OCI-LY1 (cell line): ENCODE measurements at regions not wholly inside any gene's neighbourhood (a gene's known extent, or its start where the extent isn't known, plus 50 kb on each side); places are given as distances from the start of the nearest gene placed in this dataset.

Experiments
- H2AFZ ChIP-seq: fragments of 200-600 bp; sonication (generic), shearing (Covaris generic); 2 replicates; pipeline ENCODE4 v1.6.0; 2014; ENCODE audit warnings: antibody characterized with exemption, mild to moderate bottlenecking, low read length
- H3F3A ChIP-seq: fragments of 200-600 bp; sonication (generic), shearing (Covaris generic); 2 replicates; pipeline ENCODE4 v1.6.0; 2014; ENCODE audit warnings: mild to moderate bottlenecking, antibody characterized with exemption, low read length, moderate library complexity; ENCODE audit not compliant: insufficient read depth
- H3K27ac ChIP-seq: fragments of 200-600 bp; sonication (generic); 2 replicates; pipeline ENCODE4 v1.5.1; 2014; ENCODE audit warnings: low read length, mixed run types, mild to moderate bottlenecking, low read depth; ENCODE audit not compliant: poor library complexity, severe bottlenecking
- H3K27me3 ChIP-seq: fragments of 200-600 bp; sonication (generic); 2 replicates; pipeline ENCODE4 v1.6.0; 2014; ENCODE audit warnings: antibody characterized with exemption, mild to moderate bottlenecking, low read length, moderate library complexity; ENCODE audit not compliant: insufficient read depth
- H3K36me3 ChIP-seq: fragments of 200-600 bp; sonication (generic); 2 replicates; pipeline ENCODE4 v1.6.1; 2014; ENCODE audit warnings: mild to moderate bottlenecking, antibody characterized with exemption, low read length, moderate library complexity, mixed read lengths; ENCODE audit not compliant: insufficient read depth
- H3K4me1 ChIP-seq: fragments of 200-600 bp; sonication (generic); 2 replicates; pipeline ENCODE4 v1.5.1; 2014; ENCODE audit warnings: mild to moderate bottlenecking, low read length, moderate library complexity; ENCODE audit not compliant: insufficient read depth, severe bottlenecking
- H3K4me2 ChIP-seq: fragments of 200-600 bp; sonication (generic), shearing (Covaris generic); 2 replicates; pipeline ENCODE4 v1.6.1; 2014; ENCODE audit warnings: low read length
- H3K4me3 ChIP-seq: fragments of 200-600 bp; sonication (generic); 2 replicates; pipeline ENCODE4 v1.5.1; 2014; ENCODE audit warnings: low read length, low read depth, mild to moderate bottlenecking, mixed read lengths; ENCODE audit not compliant: poor library complexity, severe bottlenecking
- H3K79me2 ChIP-seq: fragments of 200-600 bp; shearing (Covaris generic); 2 replicates; pipeline ENCODE4 v1.6.1; 2016; ENCODE audit warnings: mixed run types, low read length, mixed read lengths; ENCODE audit not compliant: insufficient read depth
- H3K9ac ChIP-seq: fragments of 200-600 bp; sonication (generic), shearing (Covaris generic); 2 replicates; pipeline ENCODE4 v1.6.1; 2014; ENCODE audit warnings: mild to moderate bottlenecking, low read length, mixed read lengths
- H3K9me2 ChIP-seq: fragments of 200-600 bp; sonication (generic), shearing (Covaris generic); 2 replicates; pipeline ENCODE4 v1.6.1; 2014; ENCODE audit warnings: low read depth, mild to moderate bottlenecking, low read length, mixed read lengths
- H3K9me3 ChIP-seq: fragments of 200-600 bp; shearing (Covaris generic); 2 replicates; pipeline ENCODE4 v1.6.1; 2014; ENCODE audit warnings: low read length, mixed read lengths
- H4K20me1 ChIP-seq: fragments of 200-600 bp; sonication (generic), shearing (Covaris generic); 2 replicates; pipeline ENCODE4 v1.6.0; 2016; ENCODE audit warnings: mild to moderate bottlenecking, low read length; ENCODE audit not compliant: insufficient read depth
- CTCF ChIP-seq: fragments of 200-600 bp; sonication (generic), shearing (Covaris generic); IDR thresholded peaks from 2 replicates; pipeline ENCODE4 v1.5.1; 2017; ENCODE audit warnings: mild to moderate bottlenecking, antibody characterized with exemption, low read length, moderate library complexity, mixed read lengths
- EZH2 ChIP-seq: fragments of 200-600 bp; sonication (generic), shearing (Covaris generic); IDR thresholded peaks from 2 replicates; pipeline ENCODE4 v1.8.0; 2017; ENCODE audit warnings: borderline replicate concordance, mixed run types, mild to moderate bottlenecking, antibody characterized with exemption, low read length, moderate library complexity, mixed read lengths

DNA sequence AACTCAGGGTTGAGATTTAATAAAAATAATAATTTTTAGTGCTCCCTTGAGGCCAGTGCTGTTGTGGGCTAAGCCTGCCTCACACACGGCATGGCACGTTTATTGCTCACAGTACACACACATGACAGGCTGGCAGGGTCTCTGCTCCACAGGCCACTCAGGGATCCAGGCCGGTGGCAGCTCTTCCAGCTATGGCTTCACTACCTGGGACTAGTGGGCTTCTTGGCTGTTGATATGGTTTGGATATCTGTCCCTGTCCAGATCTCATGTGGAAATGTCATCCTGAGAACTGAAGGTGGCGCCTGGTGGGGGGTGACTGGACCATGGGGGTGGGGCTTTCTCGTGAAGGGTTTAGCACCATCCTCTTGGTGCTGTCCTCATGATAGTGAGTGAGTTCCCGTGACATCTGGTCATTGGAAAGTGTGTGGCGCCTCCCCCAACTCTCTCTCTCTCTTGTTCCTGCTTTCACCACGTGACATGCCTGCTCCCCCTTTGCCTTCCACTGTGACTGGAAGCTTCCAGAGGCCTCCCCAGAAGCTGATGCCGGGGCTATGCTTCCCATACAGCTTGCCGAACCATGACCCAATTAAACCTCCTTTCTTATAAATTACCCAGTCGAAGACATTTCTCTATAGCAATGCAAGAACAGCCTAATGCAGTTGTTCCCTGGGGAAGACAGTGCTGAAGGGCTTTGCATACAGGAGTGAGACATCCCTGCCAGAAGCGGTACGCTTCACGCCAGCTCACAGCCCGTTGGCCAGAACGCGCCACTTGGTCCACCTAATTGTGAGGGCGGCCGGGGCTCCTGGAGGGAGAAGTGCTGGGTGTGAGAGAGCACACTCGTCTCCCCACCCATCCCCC lies 226.9 kb upstream of the C1orf174 start:
- H3K79me2 ChIP-seq: no peaks in the 10 kb centered on the region
- TF ChIP-seq EZH2: no peak
- no peak for TF ChIP-seq CTCF
- H3K27ac ChIP-seq: no peak overlapping the region
- H3K27me3 ChIP-seq: peaks cover 15% of the 10 kb centered on the region; the same call in 1 of the 2 replicates
- H3K9me2 ChIP-seq: no peaks in the 10 kb centered on the region
- no peaks in the 10 kb centered on the region for H3K36me3 ChIP-seq
- no peak overlapping the region for H3K4me3 ChIP-seq
- no peaks in the 10 kb centered on the region for H4K20me1 ChIP-seq
- no peak overlapping the region for H2AFZ ChIP-seq
- no peaks in the 10 kb centered on the region for H3F3A ChIP-seq
- H3K9ac ChIP-seq: no peak overlapping the region
- H3K4me2 ChIP-seq: no peak overlapping the region
- H3K4me1 ChIP-seq: no peaks in the 10 kb centered on the region
- no peaks in the 10 kb centered on the region for H3K9me3 ChIP-seq

DNA sequence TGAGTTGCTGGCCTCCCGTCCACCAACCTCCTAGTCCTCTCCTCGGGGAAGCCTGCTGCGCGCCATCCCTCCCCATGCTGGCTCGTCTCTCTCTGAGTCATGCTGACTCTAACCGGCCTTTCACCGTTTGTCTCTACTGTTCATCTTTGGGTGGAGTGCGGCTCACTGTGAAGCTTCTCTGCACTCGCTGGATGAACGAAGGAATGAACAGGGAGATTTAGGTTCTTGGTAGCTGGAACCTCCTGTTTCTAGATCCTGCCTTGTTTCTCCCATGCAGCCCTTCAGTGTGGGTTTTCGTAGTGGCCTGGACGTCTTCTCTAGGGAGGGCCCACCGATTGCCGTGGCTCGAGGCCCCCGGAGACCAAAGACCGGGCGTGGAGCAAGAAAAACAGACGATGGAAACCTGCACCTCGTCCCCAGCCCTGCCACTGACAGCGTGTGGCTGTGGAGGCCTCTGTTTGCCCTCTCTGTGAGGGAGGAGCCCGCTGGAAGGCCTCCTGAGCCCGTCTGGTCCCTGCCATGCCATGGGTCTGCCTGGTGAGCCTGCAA lies 227.6 kb upstream of the C1orf174 start:
- H3K36me3 ChIP-seq: no peaks in the 10 kb centered on the region
- H3K9me3 ChIP-seq: no peaks in the 10 kb centered on the region
- H3K27me3 ChIP-seq: peaks cover 13% of the 10 kb centered on the region; the same call in 1 of the 2 replicates
- H3K4me2 ChIP-seq: no peak overlapping the region
- TF ChIP-seq EZH2: no peak
- TF ChIP-seq CTCF: no peak
- H3K27ac ChIP-seq: no peak overlapping the region
- no peak overlapping the region for H3K9ac ChIP-seq
- H4K20me1 ChIP-seq: no peaks in the 10 kb centered on the region
- no peaks in the 10 kb centered on the region for H3K9me2 ChIP-seq
- H3K4me3 ChIP-seq: no peak overlapping the region
- H3K4me1 ChIP-seq: no peaks in the 10 kb centered on the region
- no peaks in the 10 kb centered on the region for H3F3A ChIP-seq
- H2AFZ ChIP-seq: no peak overlapping the region
- H3K79me2 ChIP-seq: no peaks in the 10 kb centered on the region

DNA sequence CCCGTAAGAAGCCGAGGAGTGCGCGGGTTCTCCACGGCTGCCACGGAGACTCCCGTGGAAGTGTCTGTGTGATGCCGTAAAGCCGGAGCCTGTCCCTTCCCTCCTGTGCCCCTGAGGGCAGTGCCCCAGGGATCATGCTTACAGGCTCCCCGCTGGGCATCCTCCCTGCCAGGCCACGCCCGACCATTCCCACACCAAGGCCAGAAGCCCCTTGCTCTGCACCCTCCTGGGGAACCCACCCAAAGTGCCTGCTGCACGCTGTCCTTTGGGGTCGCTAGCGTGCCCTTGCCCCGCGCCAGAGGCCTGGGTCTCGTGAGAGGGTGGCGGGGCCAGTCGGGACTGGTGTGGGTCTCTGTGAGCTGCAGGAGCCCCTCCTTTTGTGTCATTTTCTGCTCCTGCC lies 228.5 kb upstream of the C1orf174 start:
- Histone ChIP-seq H3K4me1 (no peaks in the 10 kb centered on the region), H3K36me3 (no peaks in the 10 kb centered on the region), H3K4me3 (no peak overlapping the region), H3K27me3 (peaks cover 6% of the 10 kb centered on the region; the same call in 1 of the 2 replicates), H3K4me2 (no peak overlapping the region), H3F3A (no peaks in the 10 kb centered on the region), H4K20me1 (no peaks in the 10 kb centered on the region), H3K79me2 (no peaks in the 10 kb centered on the region), H3K9me3 (no peaks in the 10 kb centered on the region), H2AFZ (no peak overlapping the region), H3K27ac (no peak overlapping the region), H3K9me2 (no peaks in the 10 kb centered on the region), H3K9ac (no peak overlapping the region)
- TF ChIP-seq EZH2: no peak
- TF ChIP-seq CTCF: no peak
